HG02970 (cell line): ENCODE measurements at regions not wholly inside any gene's neighbourhood (a gene's known extent, or its start where the extent isn't known, plus 50 kb on each side); places are given as distances from the start of the nearest gene placed in this dataset.

ENCODE experiments used
- ATAC-seq: cut with Tn5 transposase; IDR thresholded peaks from one replicate; pipeline ENCODE4 v1.9.1; 2021; ENCODE audit warnings: mild to moderate bottlenecking, moderate library complexity, moderate number of reproducible peaks; ENCODE audit not compliant: unreplicated experiment, low FRiP score

- ATAC-seq: no peak
Measured at GRCh38 chr13:85742355-85742754, 56.9 kb downstream of the SLITRK6 start.

DNA sequence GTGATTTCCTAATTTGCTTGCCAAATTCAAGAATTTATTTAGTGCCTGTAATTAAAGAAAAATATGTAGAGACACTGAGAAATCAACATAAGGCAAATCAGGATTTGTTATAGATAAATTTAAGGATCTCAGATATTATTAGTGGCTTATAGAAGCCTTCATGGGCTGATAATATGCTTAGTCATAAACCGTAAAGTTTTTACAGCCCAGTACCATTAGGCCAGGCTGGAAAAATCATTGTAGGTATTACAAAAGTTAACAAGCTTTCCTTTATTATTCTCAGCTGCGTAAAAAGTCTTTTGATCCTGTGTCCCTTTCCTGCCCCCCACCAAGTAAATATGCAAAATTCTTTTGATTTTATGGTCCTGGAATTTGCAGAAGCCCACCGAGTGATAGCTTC is 58.2 kb downstream of the SLITRK6 start:
- ATAC-seq: no peak

DNA sequence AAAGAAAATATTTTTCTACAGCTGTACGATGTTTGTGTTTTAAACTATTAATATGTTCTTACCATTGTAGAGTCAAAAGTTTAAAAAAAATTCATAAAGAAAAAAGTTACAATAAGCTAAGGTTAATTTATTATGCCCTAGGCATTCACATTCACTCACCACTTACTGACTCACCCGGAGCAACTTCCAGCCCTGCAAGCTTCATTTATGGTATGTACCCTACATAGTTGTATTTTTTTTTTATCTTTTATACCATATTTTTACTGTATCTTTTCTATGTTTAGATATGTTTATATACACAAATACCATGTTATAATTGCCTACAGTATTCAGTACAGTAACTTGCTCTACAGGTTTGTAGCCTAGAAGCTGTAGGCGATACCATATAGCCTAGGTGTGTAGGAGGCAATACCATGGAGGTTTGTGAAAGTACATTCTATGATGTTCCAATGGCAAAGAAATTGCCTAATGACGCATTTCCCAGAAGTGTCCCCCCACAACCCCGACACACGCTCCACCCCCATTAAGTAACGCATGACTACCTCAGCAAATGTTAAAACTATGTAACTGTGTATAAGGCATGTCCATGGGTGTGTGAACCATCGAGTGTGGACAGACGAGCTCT is 60.4 kb downstream of the SLITRK6 start:
- no peak for ATAC-seq

DNA sequence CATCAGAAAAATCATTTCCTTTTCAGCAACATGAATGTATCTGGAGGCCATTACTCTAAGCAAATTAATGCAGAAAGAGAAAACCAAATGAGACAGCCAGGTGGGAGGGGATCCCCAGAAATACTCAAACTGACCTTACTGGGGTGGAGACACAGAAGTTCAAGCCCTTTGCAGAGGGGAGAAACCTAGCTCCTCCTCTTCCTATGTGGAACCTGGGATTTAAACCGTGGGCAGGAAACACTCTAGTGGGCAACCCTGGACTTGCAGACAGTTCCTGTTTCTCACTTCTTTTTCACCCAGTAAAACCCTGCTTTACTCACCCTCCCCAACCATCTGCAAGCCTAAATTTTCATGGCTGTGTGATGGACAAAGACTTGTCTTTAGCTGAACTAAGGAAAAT is 61.3 kb downstream of the SLITRK6 start:
- no peak for ATAC-seq

GRCh38 chr13:85729296-85729695 is 69.9 kb downstream of the SLITRK6 start:
- no peak for ATAC-seq

GRCh38 chr13:85728811-85729210 is 70.4 kb downstream of the SLITRK6 start:
- ATAC-seq: no peak

DNA sequence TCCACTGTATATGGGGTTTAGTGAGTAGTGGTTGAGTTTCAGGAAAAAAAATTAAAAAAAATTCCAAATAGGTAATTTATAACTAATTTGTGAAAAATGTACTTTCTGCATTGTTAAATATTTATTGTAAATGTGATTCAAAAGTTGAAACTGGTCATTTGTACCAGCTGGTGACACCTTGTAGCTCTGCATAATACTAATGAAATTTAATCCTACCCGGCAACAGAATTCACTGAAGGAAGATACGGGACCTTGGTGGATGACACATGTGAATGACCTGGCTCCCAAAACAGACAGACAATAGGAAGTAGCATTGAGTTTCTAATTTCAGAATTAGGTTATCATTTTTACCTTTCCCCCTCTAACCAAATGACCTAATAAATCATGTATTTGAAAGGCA is 73.8 kb downstream of the SLITRK6 start:
- ATAC-seq: no peak

DNA sequence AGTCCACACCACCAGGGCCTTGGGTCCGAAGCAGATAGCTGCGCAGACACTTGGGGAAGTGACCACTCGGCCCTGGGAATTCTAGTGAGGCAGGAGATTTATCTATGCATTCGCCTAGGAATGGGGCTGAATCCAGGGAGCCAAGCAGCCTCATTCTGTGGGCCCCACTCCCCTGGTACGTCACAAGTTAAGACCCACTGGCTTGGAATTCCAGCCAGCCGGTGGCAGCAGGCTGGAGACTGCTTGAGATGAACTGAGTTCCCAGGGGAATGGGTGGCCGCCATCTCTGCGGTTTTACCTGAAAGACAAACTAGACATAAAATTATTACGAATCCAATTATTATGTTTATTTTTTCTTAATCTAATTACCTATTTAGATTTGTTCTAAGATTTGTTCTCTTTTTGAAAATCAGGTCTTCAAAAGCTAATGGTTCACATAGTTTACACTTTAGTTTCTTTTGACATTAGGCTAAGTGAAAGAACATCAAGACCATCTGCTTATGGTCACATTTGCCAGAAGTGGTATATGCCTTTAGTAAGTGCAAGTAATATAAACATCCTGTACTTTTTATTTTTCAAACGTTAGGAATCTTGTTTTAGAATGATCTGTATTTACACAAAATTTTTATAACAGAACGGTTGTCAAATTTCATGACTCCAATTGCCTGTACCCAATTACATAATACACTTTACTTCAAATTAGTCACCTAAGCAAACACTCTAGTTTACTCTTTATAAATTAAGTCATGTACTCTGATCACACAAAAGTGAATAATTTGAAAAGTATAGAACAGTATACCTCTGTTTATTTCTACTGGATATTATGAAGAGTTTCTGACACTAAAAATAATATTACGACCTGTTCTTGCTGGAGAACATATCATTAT is 74.4 kb downstream of the SLITRK6 start:
- no peak for ATAC-seq

DNA sequence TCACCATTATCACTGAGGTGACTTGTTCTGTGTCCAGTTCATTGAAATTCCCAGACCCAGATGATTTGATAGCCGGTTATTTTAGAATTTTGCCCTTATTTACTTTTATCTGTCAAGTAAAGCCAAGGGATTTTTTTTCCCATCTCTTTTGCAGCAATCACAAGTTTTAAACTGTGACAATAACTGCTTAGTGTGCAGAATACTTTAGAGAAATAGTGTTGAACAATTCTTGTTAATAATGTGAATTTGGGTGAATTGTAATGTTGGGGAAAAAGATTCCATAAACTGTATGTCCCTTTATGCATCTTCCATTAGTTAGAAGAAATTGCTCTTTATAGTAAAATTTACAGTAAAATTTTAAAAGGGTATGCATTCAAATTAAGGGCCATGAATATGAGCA is 79.5 kb downstream of the SLITRK6 start:
- no peak for ATAC-seq

- ATAC-seq: no peak
Measured at GRCh38 chr13:85717921-85718320, 81.3 kb downstream of the SLITRK6 start.

DNA sequence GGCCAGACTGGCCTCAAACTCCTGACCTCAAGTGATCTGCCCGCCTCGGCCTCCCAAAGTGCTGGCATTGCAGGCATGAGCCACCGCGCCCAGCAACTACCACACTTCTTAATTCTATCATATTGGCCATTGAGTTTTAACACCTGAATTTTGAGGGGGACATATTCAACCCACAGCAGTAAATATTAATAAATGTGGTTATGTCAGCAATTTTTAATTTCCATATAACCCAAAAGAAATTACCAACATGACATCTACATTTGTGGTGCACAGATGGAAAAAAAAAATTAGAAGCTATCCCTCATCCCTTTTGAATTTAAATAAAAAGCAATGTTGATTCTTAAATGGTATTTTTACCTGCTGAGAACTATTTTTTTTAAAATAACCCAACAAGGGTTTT is 88.7 kb downstream of the SLITRK6 start:
- no peak for ATAC-seq

DNA sequence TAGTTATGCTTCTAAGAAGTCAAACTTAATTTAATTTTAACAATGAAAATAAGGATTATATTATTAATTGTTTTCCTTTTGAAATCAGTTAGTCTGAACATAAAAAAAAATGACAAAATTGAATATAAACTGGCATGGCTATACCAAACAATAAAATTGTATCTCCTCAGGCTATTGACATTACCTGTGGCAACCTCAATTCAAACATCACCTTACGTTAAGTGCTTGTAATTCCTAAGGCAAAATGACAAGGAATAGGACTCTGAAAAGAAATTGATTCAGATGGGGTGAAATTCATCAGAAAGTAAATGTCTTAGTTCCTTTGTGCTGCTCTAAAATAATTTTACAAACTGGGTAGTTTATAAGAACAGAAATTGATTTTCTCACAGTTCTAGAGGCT is 89.5 kb downstream of the SLITRK6 start:
- ATAC-seq: no peak

- no peak for ATAC-seq
Measured at GRCh38 chr13:85709072-85709471, 90.1 kb downstream of the SLITRK6 start.

GRCh38 chr13:85700906-85701305 is 98.3 kb downstream of the SLITRK6 start:
- ATAC-seq: no peak

DNA sequence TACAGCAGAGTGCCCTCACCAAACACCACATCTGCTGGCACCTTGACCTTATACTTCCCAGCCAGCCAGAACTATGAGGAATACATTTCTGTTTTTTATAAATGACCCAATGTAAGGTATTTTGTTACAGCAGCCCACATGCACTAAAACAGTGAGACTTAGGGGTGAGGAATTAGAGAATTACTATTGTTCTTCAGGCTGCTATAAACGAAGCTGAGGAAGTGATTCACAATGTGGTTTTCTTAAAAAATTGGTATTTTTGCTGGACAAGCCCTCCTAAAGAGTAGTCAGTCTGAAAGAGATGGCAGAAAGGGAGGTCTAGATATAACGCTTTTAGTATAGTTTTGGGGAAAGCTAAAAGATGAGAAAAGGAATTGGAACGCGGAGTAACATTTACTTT is 101.0 kb downstream of the SLITRK6 start:
- no peak for ATAC-seq

GRCh38 chr13:85694992-85695391 is 104.2 kb downstream of the SLITRK6 start:
- ATAC-seq: no peak

DNA sequence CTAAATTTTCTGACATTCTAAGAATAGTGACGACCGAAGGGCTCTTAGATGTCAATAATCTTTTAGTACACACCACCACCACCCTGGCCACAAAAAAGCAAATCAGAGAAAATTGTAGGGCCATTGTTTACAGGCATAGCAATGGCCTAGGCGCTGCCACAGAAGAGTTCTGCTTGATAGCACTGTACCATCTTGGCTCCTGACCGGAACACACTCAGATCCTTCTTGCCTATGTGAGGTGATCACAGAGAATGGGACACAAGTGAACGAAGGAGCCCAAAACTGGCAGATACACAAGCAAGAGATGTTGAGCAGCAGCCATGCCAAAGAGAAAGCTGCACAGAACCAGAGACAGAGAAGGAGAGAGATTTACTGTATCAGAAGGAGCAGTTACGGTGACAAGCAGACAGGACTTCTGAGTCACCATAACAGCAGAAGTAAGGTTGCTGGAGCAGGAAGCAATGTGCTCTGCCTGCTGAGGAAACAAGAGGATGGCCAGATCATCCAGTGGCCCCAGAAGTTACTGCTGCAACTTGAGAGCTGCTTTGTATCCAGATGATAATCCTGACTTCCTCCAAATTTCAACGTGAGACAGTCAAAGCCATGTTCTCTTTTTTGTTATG is 105.2 kb downstream of the SLITRK6 start:
- ATAC-seq: no peak

GRCh38 chr13:85690368-85690767 is 108.9 kb downstream of the SLITRK6 start:
- no peak for ATAC-seq

DNA sequence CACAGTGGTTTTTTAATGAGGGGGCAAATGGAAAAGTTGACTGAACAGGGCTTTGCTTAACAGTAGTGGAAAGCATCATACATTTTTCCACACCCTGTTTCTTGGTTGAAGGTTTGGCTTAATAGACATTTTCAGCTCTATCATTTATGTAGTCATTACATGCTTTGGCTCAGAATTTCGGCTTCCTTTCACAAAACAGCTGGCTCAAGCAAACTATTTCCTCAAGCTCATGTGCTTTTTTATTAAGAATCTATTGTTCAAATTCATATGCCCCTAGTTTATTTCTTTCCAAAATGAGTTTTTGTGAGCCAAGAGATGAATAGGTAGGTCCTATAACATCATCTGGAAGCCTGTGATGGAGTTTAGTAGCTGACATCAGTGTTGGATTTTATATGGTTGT is 113.8 kb downstream of the SLITRK6 start:
- ATAC-seq: no peak

- ATAC-seq: no peak
Measured at GRCh38 chr13:85675151-85675907, 123.9 kb downstream of the SLITRK6 start.

- no peak for ATAC-seq
Measured at GRCh38 chr13:85671336-85671735, 127.9 kb downstream of the SLITRK6 start.
